Osteoblast (primary cell): ENCODE measurements at regions not wholly inside any gene's neighbourhood (a gene's known extent, or its start where the extent isn't known, plus 50 kb on each side); places are given as distances from the start of the nearest gene placed in this dataset.

Source experiments
- DNase-seq: peaks from one replicate; pipeline ENCODE4 v3.0.0; 2011; ENCODE audit warnings: low spot score, mixed read lengths; ENCODE audit not compliant: insufficient read length; ENCODE audit errors: missing footprints
- H2AFZ ChIP-seq: 2 replicates; pipeline ENCODE4 v1.6.0; 2011; ENCODE audit warnings: mild to moderate bottlenecking, low read length
- H3K27ac ChIP-seq: 2 replicates; pipeline ENCODE4 v1.5.1; 2011; ENCODE audit warnings: mild to moderate bottlenecking, low read depth, low read length, moderate library complexity
- H3K27me3 ChIP-seq: 2 replicates; pipeline ENCODE4 v1.6.0; 2012; ENCODE audit warnings: mild to moderate bottlenecking, control low read depth, inconsistent platforms, low read length, moderate library complexity; ENCODE audit not compliant: insufficient read depth
- H3K36me3 ChIP-seq: 2 replicates; pipeline ENCODE4 v1.5.1; 2011; ENCODE audit warnings: mild to moderate bottlenecking, low read length, control low read depth, moderate library complexity; ENCODE audit not compliant: insufficient read depth
- H3K4me1 ChIP-seq: 2 replicates; pipeline ENCODE4 v1.5.1; 2011; ENCODE audit warnings: mild to moderate bottlenecking, low read length, control low read depth, moderate library complexity; ENCODE audit not compliant: insufficient read depth
- H3K4me2 ChIP-seq: 2 replicates; pipeline ENCODE4 v1.6.0; 2011; ENCODE audit warnings: mild to moderate bottlenecking, low read length; ENCODE audit not compliant: insufficient read depth
- H3K4me3 ChIP-seq: fragments of 200-600 bp; sonication (generic); 3 replicates; pipeline ENCODE4 v1.5.1; 2012; ENCODE audit warnings: mild to moderate bottlenecking, low read length, inconsistent platforms; ENCODE audit not compliant: insufficient read depth
- H3K79me2 ChIP-seq: 2 replicates; pipeline ENCODE4 v1.6.0; 2012; ENCODE audit warnings: mild to moderate bottlenecking, low read length, control low read depth, inconsistent platforms; ENCODE audit not compliant: insufficient read depth
- H3K9me3 ChIP-seq: 2 replicates; pipeline ENCODE4 v1.5.1; 2011; ENCODE audit warnings: low read depth, low read length, control low read depth
- H4K20me1 ChIP-seq: 2 replicates; pipeline ENCODE4 v1.6.0; 2012; ENCODE audit warnings: mild to moderate bottlenecking, low read length, control low read depth; ENCODE audit not compliant: insufficient read depth
- TF ChIP-seq, protein P1 (sequence below): IDR thresholded peaks from 2 replicates; pipeline ENCODE4 v1.5.1; 2011; ENCODE audit warnings: mild to moderate bottlenecking, low read depth, low read length, moderate library complexity; ENCODE audit errors: extremely low read depth

DNA sequence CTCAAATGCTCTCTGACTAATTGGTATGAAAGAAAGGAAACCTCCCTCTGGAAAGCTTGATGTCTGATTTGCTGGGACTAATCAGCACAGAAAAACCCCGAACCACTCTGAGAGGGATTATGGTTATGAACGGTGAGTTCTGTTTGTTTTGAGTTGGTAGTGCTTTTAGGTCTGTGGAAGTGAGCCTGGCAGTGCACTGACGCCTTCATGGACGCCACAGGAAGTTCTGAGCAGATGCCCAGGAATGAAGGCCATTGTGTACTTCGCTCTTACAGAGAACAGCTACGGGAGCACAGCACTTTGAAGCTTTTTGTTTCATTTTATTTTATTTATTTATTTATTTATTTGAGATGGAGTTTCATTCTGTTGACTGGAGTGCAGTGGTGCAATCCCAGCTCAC, 754.1 kb downstream of the QKI start:
- Histone ChIP-seq H3K79me2 (no peaks in the 10 kb centered on the region), H3K36me3 (no peaks in the 10 kb centered on the region), H3K4me2 (no peak overlapping the region), H3K27ac (no peak overlapping the region), H3K4me3 (no peak overlapping the region), H3K4me1 (no peaks in the 10 kb centered on the region), H4K20me1 (no peaks in the 10 kb centered on the region), H3K9me3 (peaks cover 1% of the 10 kb centered on the region), H2AFZ (no peak overlapping the region), H3K27me3 (no peaks in the 10 kb centered on the region)
- TF ChIP-seq, protein P1, sequence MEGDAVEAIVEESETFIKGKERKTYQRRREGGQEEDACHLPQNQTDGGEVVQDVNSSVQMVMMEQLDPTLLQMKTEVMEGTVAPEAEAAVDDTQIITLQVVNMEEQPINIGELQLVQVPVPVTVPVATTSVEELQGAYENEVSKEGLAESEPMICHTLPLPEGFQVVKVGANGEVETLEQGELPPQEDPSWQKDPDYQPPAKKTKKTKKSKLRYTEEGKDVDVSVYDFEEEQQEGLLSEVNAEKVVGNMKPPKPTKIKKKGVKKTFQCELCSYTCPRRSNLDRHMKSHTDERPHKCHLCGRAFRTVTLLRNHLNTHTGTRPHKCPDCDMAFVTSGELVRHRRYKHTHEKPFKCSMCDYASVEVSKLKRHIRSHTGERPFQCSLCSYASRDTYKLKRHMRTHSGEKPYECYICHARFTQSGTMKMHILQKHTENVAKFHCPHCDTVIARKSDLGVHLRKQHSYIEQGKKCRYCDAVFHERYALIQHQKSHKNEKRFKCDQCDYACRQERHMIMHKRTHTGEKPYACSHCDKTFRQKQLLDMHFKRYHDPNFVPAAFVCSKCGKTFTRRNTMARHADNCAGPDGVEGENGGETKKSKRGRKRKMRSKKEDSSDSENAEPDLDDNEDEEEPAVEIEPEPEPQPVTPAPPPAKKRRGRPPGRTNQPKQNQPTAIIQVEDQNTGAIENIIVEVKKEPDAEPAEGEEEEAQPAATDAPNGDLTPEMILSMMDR = no peak
- no peak for DNase-seq

DNA sequence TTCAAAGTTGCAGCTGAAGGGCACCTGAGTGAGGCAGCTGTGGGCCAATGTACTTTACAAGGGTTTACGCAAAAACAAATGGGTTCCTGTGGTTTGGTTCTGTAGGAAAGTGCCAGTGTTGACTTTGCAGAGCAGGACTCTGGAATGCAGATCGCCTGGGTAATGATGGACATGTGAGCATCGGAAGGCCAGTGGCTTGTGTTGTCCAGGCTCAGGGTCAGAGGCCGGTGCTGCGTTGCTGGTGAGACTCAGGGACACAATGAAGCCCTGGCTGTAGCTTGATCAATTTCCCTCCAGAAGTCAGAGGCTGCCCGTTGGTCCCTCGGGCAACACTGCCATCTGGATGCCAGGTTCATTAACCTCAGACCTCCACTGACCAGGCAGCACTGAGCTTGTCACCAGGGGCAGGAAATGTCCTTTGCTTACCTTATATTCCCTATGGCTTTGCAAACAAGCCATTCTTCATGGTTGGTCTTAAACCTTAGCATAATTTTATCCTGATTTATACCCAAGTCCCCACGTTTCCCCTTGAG, 753.4 kb downstream of the QKI start:
- Histone ChIP-seq H3K4me3 (no peak overlapping the region), H3K79me2 (no peaks in the 10 kb centered on the region), H3K27ac (no peak overlapping the region), H3K27me3 (no peaks in the 10 kb centered on the region), H3K4me2 (no peak overlapping the region), H3K4me1 (no peaks in the 10 kb centered on the region), H2AFZ (no peak overlapping the region), H3K9me3 (no peaks in the 10 kb centered on the region), H3K36me3 (no peaks in the 10 kb centered on the region), H4K20me1 (no peaks in the 10 kb centered on the region)
- TF ChIP-seq, protein P1 = no peak
- no peak for DNase-seq

DNA sequence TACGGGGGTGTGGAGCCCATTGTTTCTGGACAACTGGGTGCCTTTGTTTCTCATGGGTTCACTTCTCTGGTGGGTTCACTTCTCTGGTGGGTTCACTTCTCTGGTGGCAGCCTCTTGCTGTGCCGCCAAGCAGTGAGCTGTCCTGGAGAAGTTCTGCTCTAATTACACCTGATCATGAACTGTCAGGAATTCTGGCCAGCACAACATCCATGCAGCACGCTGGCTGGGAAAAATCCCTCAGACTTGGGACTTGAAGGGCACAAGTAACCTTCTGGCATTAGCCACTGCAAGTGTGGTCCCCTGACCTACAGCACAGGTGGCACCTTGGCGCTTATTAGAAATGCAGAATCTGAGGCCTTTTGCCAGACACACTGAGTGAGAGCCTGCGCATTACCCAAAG, 752.5 kb downstream of the QKI start:
- Histone ChIP-seq H3K79me2 (no peaks in the 10 kb centered on the region), H3K9me3 (no peaks in the 10 kb centered on the region), H4K20me1 (no peaks in the 10 kb centered on the region), H3K4me3 (no peak overlapping the region), H3K27ac (no peak overlapping the region), H3K36me3 (no peaks in the 10 kb centered on the region), H3K4me1 (no peaks in the 10 kb centered on the region), H3K27me3 (no peaks in the 10 kb centered on the region), H2AFZ (no peak overlapping the region), H3K4me2 (no peak overlapping the region)
- TF ChIP-seq, protein P1 = no peak
- no peak for DNase-seq

DNA sequence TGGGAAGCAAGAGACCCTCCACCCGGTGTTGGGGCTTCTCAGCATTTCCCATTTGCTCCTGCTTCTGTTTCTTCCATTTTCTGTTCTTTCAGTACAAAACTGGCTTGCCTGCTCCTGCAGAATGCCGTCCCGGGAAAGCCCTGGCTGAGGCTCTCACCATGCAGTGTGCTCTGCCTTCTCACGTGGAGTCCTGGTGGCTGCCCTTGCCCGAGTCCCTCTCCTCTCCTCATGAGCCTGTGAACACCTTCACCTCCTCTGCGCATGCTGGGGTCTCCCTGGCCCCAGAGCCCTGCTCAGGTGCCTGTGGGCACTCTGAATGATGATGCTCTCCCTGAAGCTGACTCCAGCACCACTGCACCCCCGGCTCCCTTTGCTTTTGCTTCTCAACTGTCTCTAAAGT, 752.0 kb downstream of the QKI start:
- Histone ChIP-seq H3K4me2 (no peak overlapping the region), H3K9me3 (no peaks in the 10 kb centered on the region), H2AFZ (no peak overlapping the region), H3K79me2 (no peaks in the 10 kb centered on the region), H3K36me3 (no peaks in the 10 kb centered on the region), H3K27ac (no peak overlapping the region), H3K4me1 (no peaks in the 10 kb centered on the region), H3K27me3 (no peaks in the 10 kb centered on the region), H3K4me3 (no peak overlapping the region), H4K20me1 (no peaks in the 10 kb centered on the region)
- TF ChIP-seq, protein P1 = no peak
- no peak for DNase-seq
